Mesodermal cell (in vitro differentiated cells): ENCODE measurements at regions not wholly inside any gene's neighbourhood (a gene's known extent, or its start where the extent isn't known, plus 50 kb on each side); places are given as distances from the start of the nearest gene placed in this dataset.

Experiments used
- H3K27ac ChIP-seq: 2 replicates; pipeline ENCODE4 v1.7.0; 2013; ENCODE audit warnings: mild to moderate bottlenecking, low read depth, low read length, moderate library complexity; ENCODE audit not compliant: severe bottlenecking
- H3K36me3 ChIP-seq: 2 replicates; pipeline ENCODE4 v1.7.1; 2013; ENCODE audit warnings: mild to moderate bottlenecking, low read length, moderate library complexity; ENCODE audit not compliant: control insufficient read depth, insufficient read depth
- H3K4me1 ChIP-seq: one replicate; pipeline ENCODE4 v1.7.1; 2013; ENCODE audit warnings: mild to moderate bottlenecking, low read length; ENCODE audit not compliant: insufficient read depth, control insufficient read depth, poor library complexity, severe bottlenecking
- H3K4me3 ChIP-seq: 2 replicates; pipeline ENCODE4 v1.7.0; 2013; ENCODE audit warnings: low read length, control low read depth, mild to moderate bottlenecking; ENCODE audit not compliant: insufficient read depth, poor library complexity, severe bottlenecking; ENCODE audit errors: extremely low read depth
- H3K9me3 ChIP-seq: 2 replicates; pipeline ENCODE4 v1.7.1; 2013; ENCODE audit warnings: mild to moderate bottlenecking, low read length, moderate library complexity; ENCODE audit not compliant: control insufficient read depth
- WGBS, 2 experiments: methylation state at CpG; one replicate each; pipeline ENCODE4 v1.1.5; 2013; ENCODE audit warnings: missing lambda C conversion rate in 2 of 2; ENCODE audit not compliant: insufficient coverage in 2 of 2; 5-methylcytosine and 5-hydroxymethylcytosine counted together

DNA sequence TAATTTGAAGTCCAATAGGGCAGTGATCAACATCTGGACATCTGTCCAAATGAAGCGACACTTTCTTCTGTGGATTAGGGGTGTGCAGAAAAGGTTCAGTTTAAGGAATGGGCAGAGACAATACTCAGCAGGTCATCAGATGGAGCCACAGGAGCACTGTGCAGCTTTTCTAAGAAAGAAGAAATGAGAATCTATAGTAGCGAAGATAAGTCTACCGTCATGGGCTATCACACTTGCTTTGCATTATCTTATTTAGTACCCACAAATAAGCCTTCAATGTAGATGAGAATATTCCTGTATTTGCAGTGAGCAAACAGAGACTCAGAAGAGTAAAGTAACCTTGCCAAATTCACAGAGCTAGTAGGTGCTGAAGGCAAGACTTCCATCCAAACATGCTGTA lies 412.0 kb upstream of the GOT2 start:
- Histone ChIP-seq H3K4me3 (no peak overlapping the region), H3K27ac (no peak overlapping the region), H3K4me1 (no peaks in the 10 kb centered on the region), H3K36me3 (no peaks in the 10 kb centered on the region), H3K9me3 (no peaks in the 10 kb centered on the region)
- 89 to 92% methylated on average over 1 of the region's 3 CpGs for WGBS, 2 experiments

DNA sequence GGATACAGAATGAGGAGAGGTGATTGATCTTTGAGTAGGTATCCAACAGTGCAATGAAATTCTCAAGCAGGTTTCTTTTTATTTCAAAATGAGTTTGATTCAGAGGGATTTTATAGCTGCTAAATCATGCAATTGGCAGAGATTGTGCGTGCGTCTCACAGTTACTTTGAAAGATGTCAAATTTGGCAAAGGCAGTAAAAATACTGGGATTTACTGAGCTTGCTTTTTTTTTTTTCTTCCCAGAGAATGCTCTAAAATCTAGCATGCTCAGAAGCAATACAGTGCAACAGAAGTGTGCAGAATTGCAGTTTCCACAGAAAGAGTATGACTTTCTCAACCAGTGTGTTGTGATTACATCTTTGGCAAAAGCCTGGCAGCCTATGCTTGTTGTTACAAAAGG lies 410.7 kb upstream of the GOT2 start:
- H3K4me3 ChIP-seq: no peak overlapping the region
- H3K4me1 ChIP-seq: no peaks in the 10 kb centered on the region
- H3K9me3 ChIP-seq: no peaks in the 10 kb centered on the region
- H3K27ac ChIP-seq: no peak overlapping the region
- no peaks in the 10 kb centered on the region for H3K36me3 ChIP-seq
- WGBS, 2 experiments: 94 to 100% methylated on average over 2 of the region's 2 CpGs

DNA sequence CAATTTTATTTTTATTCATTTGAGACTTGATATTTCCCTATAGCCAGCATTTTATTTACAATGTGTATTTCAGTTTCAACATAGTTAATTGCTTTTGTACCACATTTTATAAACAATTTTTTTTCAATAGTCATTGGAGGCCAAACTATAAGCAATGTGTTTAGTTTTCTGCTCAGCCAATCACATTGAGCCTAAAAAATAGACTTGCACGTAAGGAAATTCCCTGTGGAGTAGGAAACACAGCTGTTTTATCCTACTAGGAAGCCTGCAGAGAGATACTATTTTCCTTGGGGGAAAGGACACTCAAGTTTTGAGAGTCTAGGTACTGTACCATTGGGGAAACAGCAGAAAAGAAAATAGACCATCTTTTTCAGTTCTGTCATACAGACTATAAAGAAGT lies 410.2 kb upstream of the GOT2 start:
- 100% methylated on average over 1 of the region's 1 CpG for WGBS, 2 experiments
- Histone ChIP-seq H3K4me1 (no peaks in the 10 kb centered on the region), H3K9me3 (no peaks in the 10 kb centered on the region), H3K36me3 (no peaks in the 10 kb centered on the region), H3K27ac (no peak overlapping the region), H3K4me3 (no peak overlapping the region)

DNA sequence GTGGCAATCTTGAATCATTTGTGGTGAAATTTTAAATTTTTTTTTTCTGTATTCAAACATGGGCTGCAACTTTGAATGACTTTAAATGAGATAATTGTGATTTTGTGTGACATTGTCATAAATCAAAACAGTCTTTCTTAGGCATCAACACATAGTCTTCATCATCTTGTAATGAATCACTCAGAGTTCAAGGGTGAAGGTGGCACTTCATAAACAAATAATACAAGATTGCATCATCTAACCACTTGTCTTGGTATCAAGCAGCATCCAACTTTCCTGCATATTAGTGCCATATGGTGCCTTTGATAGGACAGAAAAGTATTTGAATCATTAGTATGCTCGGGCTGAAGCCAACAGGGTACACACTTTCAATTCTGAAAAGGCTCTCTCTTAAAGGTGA lies 392.4 kb upstream of the GOT2 start:
- Histone ChIP-seq H3K4me1 (no peaks in the 10 kb centered on the region), H3K27ac (no peak overlapping the region), H3K4me3 (no peak overlapping the region), H3K36me3 (no peaks in the 10 kb centered on the region), H3K9me3 (no peaks in the 10 kb centered on the region)
- no CpG with 5 or more reads among the region's 1 CpG for WGBS, 2 experiments

- Histone ChIP-seq H3K9me3 (no peaks in the 10 kb centered on the region), H3K36me3 (no peaks in the 10 kb centered on the region), H3K4me3 (no peak overlapping the region), H3K27ac (no peak overlapping the region), H3K4me1 (no peaks in the 10 kb centered on the region)
- WGBS, 2 experiments: no CpG with 5 or more reads among the region's 2 CpGs
Measured at GRCh38 chr16:59124056-59124455, 389.9 kb upstream of the GOT2 start.

- Histone ChIP-seq H3K4me3 (no peak overlapping the region), H3K36me3 (no peaks in the 10 kb centered on the region), H3K9me3 (no peaks in the 10 kb centered on the region), H3K27ac (no peak overlapping the region), H3K4me1 (no peaks in the 10 kb centered on the region)
- whole genome bisulfite sequencing, 2 experiments: no CpG with 5 or more reads among the region's 1 CpG
Measured at GRCh38 chr16:59123479-59123878, 389.4 kb upstream of the GOT2 start.

DNA sequence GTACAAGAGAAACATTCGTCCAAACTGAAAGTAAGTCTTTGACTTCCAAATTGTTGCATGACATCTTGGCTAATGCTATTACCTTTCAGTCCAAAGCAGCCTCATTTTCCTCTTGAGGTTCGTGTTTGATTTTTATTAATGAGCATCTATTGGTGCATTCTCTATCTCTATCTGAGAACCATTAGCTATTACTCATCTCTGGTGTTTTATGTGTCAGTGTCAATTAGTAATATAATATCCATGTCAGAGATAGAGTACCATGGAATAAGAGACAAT lies 388.1 kb upstream of the GOT2 start:
- no peak overlapping the region for H3K4me3 ChIP-seq
- no peaks in the 10 kb centered on the region for H3K36me3 ChIP-seq
- WGBS, 2 experiments: no CpG with 5 or more reads among the region's 2 CpGs
- H3K9me3 ChIP-seq: no peaks in the 10 kb centered on the region
- no peak overlapping the region for H3K27ac ChIP-seq
- no peaks in the 10 kb centered on the region for H3K4me1 ChIP-seq

GRCh38 chr16:59121411-59122261 lies 387.5 kb upstream of the GOT2 start:
- no peak overlapping the region for H3K27ac ChIP-seq
- no peaks in the 10 kb centered on the region for H3K9me3 ChIP-seq
- no peaks in the 10 kb centered on the region for H3K4me1 ChIP-seq
- H3K36me3 ChIP-seq: no peaks in the 10 kb centered on the region
- H3K4me3 ChIP-seq: no peak overlapping the region

GRCh38 chr16:59116744-59117143 lies 382.6 kb upstream of the GOT2 start:
- WGBS, 2 experiments: 73 to 86% methylated on average over 1 to 2 of the region's 2 CpGs
- H3K4me3 ChIP-seq: no peak overlapping the region
- H3K27ac ChIP-seq: no peak overlapping the region
- no peaks in the 10 kb centered on the region for H3K9me3 ChIP-seq
- no peaks in the 10 kb centered on the region for H3K36me3 ChIP-seq
- H3K4me1 ChIP-seq: no peaks in the 10 kb centered on the region

DNA sequence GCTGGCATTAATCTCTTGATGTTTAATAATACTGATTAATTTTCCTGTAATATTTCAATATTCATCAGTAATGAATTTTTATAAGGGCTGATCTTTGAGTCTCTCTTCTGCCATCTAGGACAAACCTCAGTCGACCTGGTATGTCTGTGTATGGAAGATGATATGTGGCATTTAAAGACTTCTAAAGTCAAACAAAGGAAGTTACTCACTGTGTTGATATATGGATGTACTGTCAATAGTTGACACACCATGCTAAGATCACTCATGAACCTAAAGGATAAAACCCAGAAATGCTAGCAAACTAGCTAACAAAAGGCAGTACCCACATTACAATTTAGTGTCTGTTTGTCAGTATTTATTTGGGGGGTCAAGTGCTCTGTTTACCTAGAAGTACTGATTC lies 380.7 kb upstream of the GOT2 start:
- no peaks in the 10 kb centered on the region for H3K9me3 ChIP-seq
- WGBS, 2 experiments: 83% methylated on average over 1 of the region's 1 CpG; no CpG with 5 or more reads in 1 of the 2 experiments

DNA sequence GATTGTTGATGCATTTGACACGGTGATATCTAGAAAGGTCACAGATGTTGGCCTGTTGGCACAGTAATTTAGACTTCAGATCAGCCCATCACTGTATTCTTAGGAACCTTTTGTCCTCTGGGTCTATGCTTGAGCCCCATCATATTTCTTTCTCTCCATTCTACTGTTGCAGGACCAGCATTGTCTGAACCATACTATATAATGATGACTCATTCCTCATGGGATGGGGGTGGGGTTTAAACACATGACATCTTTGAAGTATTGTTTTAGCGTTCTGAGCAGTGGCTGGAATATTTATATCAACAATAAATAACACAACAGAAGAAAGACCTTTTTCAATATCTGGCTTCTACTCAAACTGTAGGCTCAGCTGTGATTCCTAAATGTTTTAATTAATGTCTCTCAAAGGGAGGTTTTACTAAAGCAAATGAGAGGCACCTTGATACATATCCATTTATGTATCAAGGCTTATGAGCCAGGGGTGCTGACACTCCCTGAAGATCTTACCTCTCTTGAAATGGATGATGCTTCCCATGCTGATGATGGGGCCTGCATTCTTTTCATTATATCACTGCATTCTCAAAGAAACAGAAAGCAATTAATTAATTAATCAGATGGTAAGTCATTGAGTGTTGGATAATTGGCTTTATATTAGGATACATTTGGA lies 379.0 kb upstream of the GOT2 start:
- Histone ChIP-seq H3K4me1 (no peaks in the 10 kb centered on the region), H3K27ac (no peak overlapping the region), H3K9me3 (no peaks in the 10 kb centered on the region), H3K36me3 (no peaks in the 10 kb centered on the region), H3K4me3 (no peak overlapping the region)
- 83 to 91% methylated on average over 1 of the region's 2 CpGs for WGBS, 2 experiments

More for the DNA sequence above, 380.7 kb upstream of the GOT2 start:
- Histone ChIP-seq H3K4me1 (no peaks in the 10 kb centered on the region), H3K4me3 (no peak overlapping the region), H3K27ac (no peak overlapping the region), H3K36me3 (no peaks in the 10 kb centered on the region)
